ENCODE measurements at regions not wholly inside any gene's neighbourhood (a gene's known extent, or its start where the extent isn't known, plus 50 kb on each side); places are given as distances from the start of the nearest gene placed in this dataset.
A peak's percentile ranks its signal among the peaks of the same experiment; 100 is the strongest.

DNA sequence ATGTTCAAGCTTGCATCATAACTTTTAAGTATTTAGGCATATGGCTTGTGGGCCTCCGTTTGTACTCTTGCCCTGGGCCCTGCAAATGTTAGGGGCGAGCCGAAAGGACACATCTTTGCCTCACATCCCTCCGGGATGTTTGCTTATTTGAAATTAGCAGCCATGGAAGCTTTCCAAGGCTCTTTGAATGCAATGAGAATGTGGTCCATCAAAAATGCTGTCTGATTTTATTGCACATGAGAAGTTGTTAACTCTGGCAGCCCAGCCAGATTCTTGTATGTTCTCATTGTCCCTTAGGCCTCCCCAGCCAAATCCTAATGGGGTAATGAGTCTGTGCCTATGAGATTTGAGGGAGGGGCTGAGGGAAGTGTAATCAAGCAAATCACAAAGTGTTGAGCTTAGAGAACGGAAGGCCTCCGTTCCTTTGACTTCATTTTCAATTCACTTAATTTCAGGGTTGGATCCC is 261.2 kb upstream of the MARCKS start:
- 33 to 51% (median 33%) methylated on average over 6 of the region's 6 CpGs for WGBS, 3 donors
- Histone ChIP-seq H3K4me3 (no peak overlapping the region), H3K27me3 (no peaks in the 10 kb centered on the region), H3K9me3 (no peaks in the 10 kb centered on the region), H3K27ac (peak overlapping the region in 1 of 2 donors; percentile 49), H3K4me1 (ENCODE audit: insufficient read depth) (peaks cover 12% of the 10 kb centered on the region), H3K36me3 (no peaks in the 10 kb centered on the region)
- intact Hi-C loops (cut with DNase I): no loop called here
- TF ChIP-seq POLR2A (IDR thresholded peaks at IDR 0.05) (no peak), EP300 (IDR thresholded peaks at IDR 0.05) (no peak)
- TF ChIP-seq, protein P1, sequence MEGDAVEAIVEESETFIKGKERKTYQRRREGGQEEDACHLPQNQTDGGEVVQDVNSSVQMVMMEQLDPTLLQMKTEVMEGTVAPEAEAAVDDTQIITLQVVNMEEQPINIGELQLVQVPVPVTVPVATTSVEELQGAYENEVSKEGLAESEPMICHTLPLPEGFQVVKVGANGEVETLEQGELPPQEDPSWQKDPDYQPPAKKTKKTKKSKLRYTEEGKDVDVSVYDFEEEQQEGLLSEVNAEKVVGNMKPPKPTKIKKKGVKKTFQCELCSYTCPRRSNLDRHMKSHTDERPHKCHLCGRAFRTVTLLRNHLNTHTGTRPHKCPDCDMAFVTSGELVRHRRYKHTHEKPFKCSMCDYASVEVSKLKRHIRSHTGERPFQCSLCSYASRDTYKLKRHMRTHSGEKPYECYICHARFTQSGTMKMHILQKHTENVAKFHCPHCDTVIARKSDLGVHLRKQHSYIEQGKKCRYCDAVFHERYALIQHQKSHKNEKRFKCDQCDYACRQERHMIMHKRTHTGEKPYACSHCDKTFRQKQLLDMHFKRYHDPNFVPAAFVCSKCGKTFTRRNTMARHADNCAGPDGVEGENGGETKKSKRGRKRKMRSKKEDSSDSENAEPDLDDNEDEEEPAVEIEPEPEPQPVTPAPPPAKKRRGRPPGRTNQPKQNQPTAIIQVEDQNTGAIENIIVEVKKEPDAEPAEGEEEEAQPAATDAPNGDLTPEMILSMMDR (IDR thresholded peaks at IDR 0.05): no peak
- no peak for DNase-seq

DNA sequence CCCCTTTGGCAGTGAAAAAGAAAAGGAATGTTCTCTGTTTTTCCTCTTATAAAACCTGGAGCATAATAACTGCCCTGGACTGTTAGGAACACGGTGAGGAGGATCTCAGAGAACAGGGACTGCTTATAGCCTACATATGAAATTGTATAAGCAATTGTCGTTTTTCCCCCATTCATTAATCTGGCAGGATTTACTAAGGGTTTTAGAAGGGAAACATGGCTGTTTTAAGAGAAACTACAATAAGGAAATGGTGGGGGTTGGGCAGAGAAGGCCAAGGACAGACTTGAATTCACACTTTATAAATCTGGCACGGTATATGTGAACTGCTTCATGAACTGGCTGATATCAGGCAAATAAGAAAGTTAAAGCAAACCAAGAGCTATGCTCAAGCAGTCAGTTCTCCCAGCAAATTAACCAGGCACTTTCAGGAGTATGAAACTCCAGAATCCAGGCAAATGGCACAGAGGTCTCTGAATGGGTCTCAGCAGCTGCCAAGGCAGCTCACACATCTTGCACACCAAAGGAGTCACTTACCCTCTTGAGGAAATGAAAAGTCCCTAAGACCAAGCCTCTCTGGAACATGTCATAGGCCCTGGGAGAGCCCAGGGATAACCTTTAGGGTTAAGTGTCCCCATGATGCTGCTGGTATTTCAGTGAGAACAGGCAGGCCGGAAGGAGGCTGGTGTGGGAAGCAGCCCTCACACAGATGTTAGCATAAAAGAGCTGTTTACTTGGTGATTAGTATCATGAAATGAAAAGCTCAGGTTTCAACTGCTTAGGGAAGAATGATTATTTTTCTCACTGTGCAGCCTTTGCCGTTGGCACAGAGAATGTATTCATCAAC is 260.5 kb upstream of the MARCKS start:
- Histone ChIP-seq H3K9me3 (no peaks in the 10 kb centered on the region), H3K4me3 (no peak overlapping the region), H3K4me1 (ENCODE audit: insufficient read depth) (peaks cover 12% of the 10 kb centered on the region), H3K27me3 (no peaks in the 10 kb centered on the region), H3K27ac (peak overlapping the region; percentile 7 to 49), H3K36me3 (no peaks in the 10 kb centered on the region)
- 19 to 26% (median 20%) methylated on average over 5 of the region's 5 CpGs for WGBS, 3 donors
- TF ChIP-seq EP300 (IDR thresholded peaks at IDR 0.05) (no peak), POLR2A (IDR thresholded peaks at IDR 0.05) (no peak)
- TF ChIP-seq, protein P1 (IDR thresholded peaks at IDR 0.05): no peak
- intact Hi-C loops (cut with DNase I): no loop called here
- peak in 3 of 5 donors; percentile 12 to 31 (median 14) for DNase-seq

DNA sequence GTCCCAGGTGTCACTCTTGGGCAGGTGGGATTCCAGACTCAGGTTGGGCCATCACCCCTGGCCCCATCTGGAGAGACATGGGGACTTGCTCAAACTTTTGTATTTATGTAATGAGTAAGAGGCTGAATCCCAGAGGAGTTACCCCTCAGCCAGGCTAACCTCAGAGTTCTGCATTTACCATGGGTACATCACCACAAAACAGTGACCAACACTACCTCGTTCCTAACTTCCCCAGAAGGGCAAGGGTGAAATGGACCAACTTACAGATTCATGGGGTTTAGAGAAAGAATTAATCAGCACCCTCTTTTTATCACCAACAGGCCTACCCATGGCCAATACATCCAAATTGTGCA is 259.9 kb upstream of the MARCKS start:
- Histone ChIP-seq H3K27ac (peak overlapping the region; percentile 7 to 49), H3K4me1 (ENCODE audit: insufficient read depth) (peaks cover 10% of the 10 kb centered on the region), H3K36me3 (no peaks in the 10 kb centered on the region), H3K9me3 (no peaks in the 10 kb centered on the region), H3K27me3 (no peaks in the 10 kb centered on the region), H3K4me3 (no peak overlapping the region)
- intact Hi-C loops (cut with DNase I): no loop called here
- no peak for DNase-seq
- TF ChIP-seq EP300 (IDR thresholded peaks at IDR 0.05): no peak
- WGBS, 3 donors: 0 to 84% (median 35%) methylated on average over 1 of the region's 1 CpG

DNA sequence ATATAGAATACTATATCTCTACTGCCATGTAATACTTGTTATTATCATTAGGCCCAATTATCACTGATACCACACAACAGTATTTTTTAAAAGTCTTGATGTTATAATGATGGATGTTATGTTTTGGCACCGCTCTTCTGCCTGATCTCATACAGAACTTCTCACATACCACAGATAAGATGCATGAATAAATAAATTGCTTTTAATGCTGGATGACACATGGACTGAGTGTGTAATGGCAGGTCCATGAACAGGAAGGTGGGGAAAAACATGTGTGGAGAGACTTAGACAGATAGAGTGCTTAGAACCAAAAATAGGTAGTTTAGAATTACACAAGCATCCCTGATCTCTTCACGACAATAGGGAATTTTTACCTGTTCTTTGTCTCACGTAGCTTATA is 258.4 kb upstream of the MARCKS start:
- Histone ChIP-seq H3K36me3 (no peaks in the 10 kb centered on the region), H3K4me1 (ENCODE audit: insufficient read depth) (peaks cover 10% of the 10 kb centered on the region), H3K4me3 (no peak overlapping the region), H3K9me3 (no peaks in the 10 kb centered on the region), H3K27me3 (no peaks in the 10 kb centered on the region), H3K27ac (no peak overlapping the region)
- intact Hi-C loops (cut with DNase I): no loop called here
- WGBS, 3 donors: 95 to 98% (median 96%) methylated on average over 3 of the region's 3 CpGs
- DNase-seq: no peak
- no peak for TF ChIP-seq EP300 (IDR thresholded peaks at IDR 0.05)
- TF ChIP-seq, protein P1 (IDR thresholded peaks at IDR 0.05): no peak
- TF ChIP-seq POLR2A (IDR thresholded peaks at IDR 0.05): no peak

DNA sequence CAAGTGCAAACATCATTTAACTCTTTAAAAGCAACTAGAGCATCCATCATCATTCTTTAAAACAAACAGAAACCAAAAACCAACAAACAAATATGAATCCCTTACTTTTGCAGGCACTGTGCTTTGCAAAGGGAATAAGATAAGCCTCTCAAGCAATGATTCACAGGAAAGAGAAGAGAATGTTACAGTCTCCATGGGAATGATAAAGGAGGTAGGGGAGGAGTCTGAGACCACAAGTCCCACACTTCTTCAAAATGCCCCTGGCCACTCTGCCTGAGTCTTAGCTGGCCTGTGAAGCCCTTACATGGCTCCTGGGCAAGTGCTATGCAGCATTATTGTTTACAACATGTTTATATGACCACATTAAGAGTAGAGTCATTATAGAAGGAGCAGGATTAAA is 257.7 kb upstream of the MARCKS start:
- Histone ChIP-seq H3K4me1 (ENCODE audit: insufficient read depth) (peaks cover 10% of the 10 kb centered on the region), H3K27ac (no peak overlapping the region), H3K9me3 (no peaks in the 10 kb centered on the region), H3K36me3 (no peaks in the 10 kb centered on the region), H3K4me3 (no peak overlapping the region), H3K27me3 (no peaks in the 10 kb centered on the region)
- intact Hi-C loops (cut with DNase I): no loop called here
- TF ChIP-seq, protein P1 (IDR thresholded peaks at IDR 0.05): no peak
- TF ChIP-seq EP300 (IDR thresholded peaks at IDR 0.05): no peak
- no peak for DNase-seq

Measured in ovary (tissue), 7 donors.